Epithelial cell of esophagus (primary cell): ENCODE measurements at regions not wholly inside any gene's neighbourhood (a gene's known extent, or its start where the extent isn't known, plus 50 kb on each side); places are given as distances from the start of the nearest gene placed in this dataset.

Experiments used
- DNase-seq: peaks from one replicate; pipeline ENCODE4 v3.0.0; 2010; ENCODE audit warnings: low read depth
- H3K4me3 ChIP-seq: 2 replicates; pipeline ENCODE4 v1.5.1; 2011; ENCODE audit warnings: mild to moderate bottlenecking, low read length, control low read depth
- TF ChIP-seq, protein P1 (sequence below): IDR thresholded peaks from 2 replicates; pipeline ENCODE4 v1.5.1; 2011; ENCODE audit warnings: low read depth, mild to moderate bottlenecking, low read length, control low read depth, inconsistent platforms; ENCODE audit not compliant: insufficient read depth; ENCODE audit errors: missing control alignments

GRCh38 chr14:23708343-23708742 is 72.2 kb downstream of the DHRS2 start:
- TF ChIP-seq, protein P1, sequence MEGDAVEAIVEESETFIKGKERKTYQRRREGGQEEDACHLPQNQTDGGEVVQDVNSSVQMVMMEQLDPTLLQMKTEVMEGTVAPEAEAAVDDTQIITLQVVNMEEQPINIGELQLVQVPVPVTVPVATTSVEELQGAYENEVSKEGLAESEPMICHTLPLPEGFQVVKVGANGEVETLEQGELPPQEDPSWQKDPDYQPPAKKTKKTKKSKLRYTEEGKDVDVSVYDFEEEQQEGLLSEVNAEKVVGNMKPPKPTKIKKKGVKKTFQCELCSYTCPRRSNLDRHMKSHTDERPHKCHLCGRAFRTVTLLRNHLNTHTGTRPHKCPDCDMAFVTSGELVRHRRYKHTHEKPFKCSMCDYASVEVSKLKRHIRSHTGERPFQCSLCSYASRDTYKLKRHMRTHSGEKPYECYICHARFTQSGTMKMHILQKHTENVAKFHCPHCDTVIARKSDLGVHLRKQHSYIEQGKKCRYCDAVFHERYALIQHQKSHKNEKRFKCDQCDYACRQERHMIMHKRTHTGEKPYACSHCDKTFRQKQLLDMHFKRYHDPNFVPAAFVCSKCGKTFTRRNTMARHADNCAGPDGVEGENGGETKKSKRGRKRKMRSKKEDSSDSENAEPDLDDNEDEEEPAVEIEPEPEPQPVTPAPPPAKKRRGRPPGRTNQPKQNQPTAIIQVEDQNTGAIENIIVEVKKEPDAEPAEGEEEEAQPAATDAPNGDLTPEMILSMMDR, result no peak
- no peak overlapping the region for H3K4me3 ChIP-seq
- DNase-seq, result no peak

- TF ChIP-seq, protein P1, result no peak
- H3K4me3 ChIP-seq, result no peak overlapping the region
- no peak for DNase-seq
Measured at GRCh38 chr14:23709923-23710322, 73.8 kb downstream of the DHRS2 start.

DNA sequence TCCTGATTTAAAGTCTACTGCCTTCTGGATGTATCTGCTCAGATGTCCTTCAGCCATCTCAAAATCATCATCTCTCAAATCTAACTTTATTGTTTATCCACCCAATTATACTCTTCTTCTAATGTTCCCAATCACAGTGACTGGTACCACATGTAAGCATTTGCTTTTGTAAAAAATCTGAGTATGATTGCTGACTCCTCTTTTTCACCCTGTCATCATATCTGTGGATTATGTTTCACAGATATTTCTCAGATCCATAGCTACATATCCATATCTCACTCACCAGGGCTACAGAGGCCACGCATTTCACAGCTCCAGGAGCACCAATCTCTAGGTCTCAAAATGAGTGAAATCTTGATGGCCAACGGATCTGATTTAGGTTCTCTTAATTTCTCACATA is 76.1 kb downstream of the DHRS2 start:
- H3K4me3 ChIP-seq, result no peak overlapping the region
- DNase-seq, result no peak
- TF ChIP-seq, protein P1, result no peak

- no peak for DNase-seq
- TF ChIP-seq, protein P1, result no peak
- no peak overlapping the region for H3K4me3 ChIP-seq
Measured at GRCh38 chr14:23719225-23719985, 83.2 kb downstream of the DHRS2 start.

GRCh38 chr14:23722675-23723074 is 86.5 kb downstream of the DHRS2 start:
- H3K4me3 ChIP-seq, result no peak overlapping the region
- TF ChIP-seq, protein P1, result no peak
- DNase-seq, result no peak

DNA sequence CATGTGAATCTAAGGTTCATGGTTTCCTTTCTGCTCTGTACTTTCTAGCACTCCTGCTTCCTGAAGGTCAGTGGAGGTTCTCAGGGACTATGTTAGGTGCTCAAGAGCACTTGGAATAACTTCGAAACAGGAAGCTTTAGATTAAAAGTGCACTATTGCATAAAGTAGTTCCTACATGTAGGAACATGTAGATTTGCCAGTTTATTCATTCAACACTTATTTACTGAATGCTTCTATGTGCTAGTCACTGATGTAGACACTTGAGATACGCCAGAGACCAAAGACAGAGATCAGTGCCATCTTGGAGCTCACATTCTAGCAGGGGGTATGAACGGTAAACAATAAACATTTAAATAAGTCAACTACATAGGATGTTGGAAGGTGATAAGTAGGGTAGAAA is 87.7 kb downstream of the DHRS2 start:
- TF ChIP-seq, protein P1, result no peak
- H3K4me3 ChIP-seq, result no peak overlapping the region
- peak; percentile 67 for DNase-seq

DNA sequence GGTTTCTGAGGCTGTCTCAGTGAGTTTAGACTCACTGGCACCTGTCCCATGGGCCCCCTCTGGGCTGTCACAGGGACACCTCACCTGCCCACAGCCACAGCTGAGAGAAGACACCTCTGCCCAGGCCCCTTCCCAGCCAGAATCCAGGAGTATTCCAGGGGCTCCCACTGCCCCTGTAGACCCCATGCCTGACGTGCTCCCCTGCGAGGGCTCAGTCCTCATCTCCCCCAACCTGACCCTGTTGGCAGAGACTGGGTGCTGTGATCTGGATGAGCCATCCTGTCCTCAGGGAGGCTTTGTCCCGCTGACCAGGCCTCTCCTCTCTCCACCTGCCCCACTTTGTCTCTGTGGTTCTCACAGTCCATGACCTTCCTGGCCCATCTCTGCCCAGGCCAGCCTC is 89.4 kb downstream of the DHRS2 start:
- DNase-seq, result no peak
- TF ChIP-seq, protein P1, result no peak
- no peak overlapping the region for H3K4me3 ChIP-seq
